GM19099 (cell line): ENCODE measurements at regions not wholly inside any gene's neighbourhood (a gene's known extent, or its start where the extent isn't known, plus 50 kb on each side); places are given as distances from the start of the nearest gene placed in this dataset.

Source experiments
- POLR2A ChIP-seq: IDR thresholded peaks from 3 replicates; pipeline ENCODE4 v1.6.1; 2011; ENCODE audit warnings: low read depth; ENCODE audit not compliant: insufficient read length; ENCODE audit errors: extremely low read depth

GRCh38 chr4:112708772-112709171, 71.8 kb downstream of the LARP7 start:
- TF ChIP-seq POLR2A: no peak

- TF ChIP-seq POLR2A: no peak
Observed at GRCh38 chr4:112714922-112715901, 78.3 kb downstream of the LARP7 start.

GRCh38 chr4:112717856-112718255, 80.9 kb downstream of the LARP7 start:
- no peak for TF ChIP-seq POLR2A

- TF ChIP-seq POLR2A: no peak
Observed at GRCh38 chr4:112721627-112722026, 84.7 kb downstream of the LARP7 start.

- TF ChIP-seq POLR2A: no peak
Observed at GRCh38 chr4:112726041-112726440, 89.1 kb downstream of the LARP7 start.

- no peak for TF ChIP-seq POLR2A
Observed at GRCh38 chr4:112731715-112732114, 94.8 kb downstream of the LARP7 start.

- TF ChIP-seq POLR2A: no peak
Observed at GRCh38 chr4:112732142-112732541, 95.2 kb downstream of the LARP7 start.

GRCh38 chr4:112735474-112735951, 98.6 kb downstream of the LARP7 start:
- no peak for TF ChIP-seq POLR2A

- TF ChIP-seq POLR2A: no peak
Observed at GRCh38 chr4:112736718-112737135, 99.8 kb downstream of the LARP7 start.

- TF ChIP-seq POLR2A: no peak
Observed at GRCh38 chr4:112739442-112739841, 102.5 kb downstream of the LARP7 start.

- TF ChIP-seq POLR2A: no peak
Observed at GRCh38 chr4:112747036-112747435, 110.1 kb downstream of the LARP7 start.

GRCh38 chr4:112748352-112748878, 111.5 kb downstream of the LARP7 start:
- no peak for TF ChIP-seq POLR2A

GRCh38 chr4:112751447-112751846, 114.5 kb downstream of the LARP7 start:
- no peak for TF ChIP-seq POLR2A

GRCh38 chr4:112752061-112752460, 115.1 kb downstream of the LARP7 start:
- no peak for TF ChIP-seq POLR2A

GRCh38 chr4:112752510-112752909, 115.6 kb downstream of the LARP7 start:
- no peak for TF ChIP-seq POLR2A

GRCh38 chr4:112753333-112753732, 116.4 kb downstream of the LARP7 start:
- TF ChIP-seq POLR2A: no peak
